ENCODE measurements at regions not wholly inside any gene's neighbourhood (a gene's known extent, or its start where the extent isn't known, plus 50 kb on each side); places are given as distances from the start of the nearest gene placed in this dataset.
"Not testable (repeated sequence)": the region's sequence is repeated elsewhere in the genome, so short reads cannot be mapped to it uniquely, and the experiment has no call there.

DNA sequence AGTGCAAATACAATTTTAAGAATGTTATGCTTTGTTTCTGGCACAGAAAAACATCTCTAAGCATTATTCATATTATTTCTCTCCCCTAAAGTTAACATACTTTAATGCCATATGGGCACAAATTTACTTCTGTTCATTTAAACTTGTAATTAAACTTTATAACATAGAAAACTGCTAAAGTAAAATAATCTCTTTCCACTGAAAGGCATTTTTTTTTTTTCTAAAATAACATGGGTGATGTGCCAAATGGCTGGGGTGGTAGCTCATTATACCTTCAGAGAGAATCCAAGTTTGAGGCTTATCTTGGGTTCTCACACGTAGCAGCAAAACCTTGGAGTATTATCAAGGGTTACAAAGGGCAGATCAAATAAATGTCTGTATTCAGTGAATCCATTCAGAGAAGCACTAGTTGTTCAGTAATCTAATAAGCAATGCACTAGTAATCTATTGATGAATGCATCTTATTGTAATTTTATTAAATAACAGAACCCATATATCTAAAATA is 257.6 kb upstream of the POU5F2 start:
- H3K4me3 ChIP-seq = no peak overlapping the region
- no peak for DNase-seq (ENCODE audit: low spot score)
- TF ChIP-seq, protein P1, sequence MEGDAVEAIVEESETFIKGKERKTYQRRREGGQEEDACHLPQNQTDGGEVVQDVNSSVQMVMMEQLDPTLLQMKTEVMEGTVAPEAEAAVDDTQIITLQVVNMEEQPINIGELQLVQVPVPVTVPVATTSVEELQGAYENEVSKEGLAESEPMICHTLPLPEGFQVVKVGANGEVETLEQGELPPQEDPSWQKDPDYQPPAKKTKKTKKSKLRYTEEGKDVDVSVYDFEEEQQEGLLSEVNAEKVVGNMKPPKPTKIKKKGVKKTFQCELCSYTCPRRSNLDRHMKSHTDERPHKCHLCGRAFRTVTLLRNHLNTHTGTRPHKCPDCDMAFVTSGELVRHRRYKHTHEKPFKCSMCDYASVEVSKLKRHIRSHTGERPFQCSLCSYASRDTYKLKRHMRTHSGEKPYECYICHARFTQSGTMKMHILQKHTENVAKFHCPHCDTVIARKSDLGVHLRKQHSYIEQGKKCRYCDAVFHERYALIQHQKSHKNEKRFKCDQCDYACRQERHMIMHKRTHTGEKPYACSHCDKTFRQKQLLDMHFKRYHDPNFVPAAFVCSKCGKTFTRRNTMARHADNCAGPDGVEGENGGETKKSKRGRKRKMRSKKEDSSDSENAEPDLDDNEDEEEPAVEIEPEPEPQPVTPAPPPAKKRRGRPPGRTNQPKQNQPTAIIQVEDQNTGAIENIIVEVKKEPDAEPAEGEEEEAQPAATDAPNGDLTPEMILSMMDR (IDR thresholded peaks at IDR 0.05) = no peak
- H3K27ac ChIP-seq = no peak overlapping the region

DNA sequence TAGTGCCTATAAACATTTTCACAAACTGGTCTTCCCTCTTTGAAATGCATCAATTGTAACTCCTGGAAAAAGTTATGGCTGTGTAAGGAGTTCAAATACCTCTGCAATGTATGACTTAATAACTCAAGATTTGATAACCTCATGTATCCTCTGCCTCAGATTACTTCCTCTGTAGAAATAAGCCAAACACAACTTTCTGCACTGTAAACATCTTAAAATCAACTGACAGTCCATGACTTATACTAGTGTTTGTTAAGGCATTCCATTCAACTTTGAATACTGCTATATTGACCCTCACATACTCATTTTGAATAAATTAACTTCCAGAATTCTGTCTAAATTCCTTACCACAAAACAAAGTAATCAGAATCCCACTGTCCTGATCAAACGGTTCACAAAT is 256.2 kb upstream of the POU5F2 start:
- TF ChIP-seq, protein P1 (IDR thresholded peaks at IDR 0.05) = no peak
- no peak for DNase-seq (ENCODE audit: low spot score)
- H3K27ac ChIP-seq = no peak overlapping the region
- no peak overlapping the region for H3K4me3 ChIP-seq

DNA sequence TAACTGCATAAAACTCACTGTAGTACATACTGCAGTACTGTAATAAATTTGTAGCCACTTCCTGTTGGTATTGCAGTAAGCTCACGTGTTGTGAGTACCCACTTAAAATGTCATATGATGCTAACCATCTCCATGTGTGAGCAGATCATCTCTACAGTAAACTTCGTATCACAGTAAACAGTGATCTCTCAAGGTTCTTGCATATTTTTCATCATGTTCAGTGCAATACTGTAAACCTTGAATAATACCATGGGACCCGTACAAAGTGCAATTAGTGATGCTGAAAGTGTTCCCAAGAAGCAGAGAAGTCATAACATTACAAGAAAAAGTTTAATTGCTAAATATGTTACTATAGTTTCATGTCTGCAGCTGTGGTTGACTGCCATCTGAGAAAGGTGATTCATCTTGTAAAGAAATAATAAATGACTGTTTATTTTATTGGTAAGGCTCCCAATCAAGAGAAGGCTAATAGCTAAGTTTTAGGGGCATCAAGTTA is 253.8 kb upstream of the POU5F2 start:
- Histone ChIP-seq H3K27ac (no peak overlapping the region), H3K4me3 (no peak overlapping the region)
- DNase-seq (ENCODE audit: low spot score) = no peak
- TF ChIP-seq, protein P1 (IDR thresholded peaks at IDR 0.05) = no peak

DNA sequence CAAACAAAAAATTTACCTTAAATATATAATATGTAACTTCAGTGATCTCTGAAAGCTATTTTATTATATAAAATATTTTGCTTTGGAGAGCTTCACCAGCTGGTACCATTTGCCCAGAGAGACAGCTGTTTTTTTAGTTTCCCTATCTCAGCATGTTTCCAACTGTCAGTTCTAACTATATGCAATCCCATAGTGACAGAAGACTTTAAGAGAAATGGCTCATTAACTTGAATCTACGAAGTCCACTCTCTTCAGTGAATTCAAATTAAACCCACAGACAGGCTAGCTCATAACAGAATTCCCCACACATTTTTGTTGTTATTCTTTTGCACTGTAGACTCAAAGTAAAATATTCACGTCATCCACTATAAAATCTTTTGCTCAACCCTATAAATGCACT is 251.8 kb upstream of the POU5F2 start:
- DNase-seq (ENCODE audit: low spot score) = no peak
- no peak overlapping the region for H3K27ac ChIP-seq
- TF ChIP-seq, protein P1 (IDR thresholded peaks at IDR 0.05) = no peak
- H3K4me3 ChIP-seq = no peak overlapping the region

DNA sequence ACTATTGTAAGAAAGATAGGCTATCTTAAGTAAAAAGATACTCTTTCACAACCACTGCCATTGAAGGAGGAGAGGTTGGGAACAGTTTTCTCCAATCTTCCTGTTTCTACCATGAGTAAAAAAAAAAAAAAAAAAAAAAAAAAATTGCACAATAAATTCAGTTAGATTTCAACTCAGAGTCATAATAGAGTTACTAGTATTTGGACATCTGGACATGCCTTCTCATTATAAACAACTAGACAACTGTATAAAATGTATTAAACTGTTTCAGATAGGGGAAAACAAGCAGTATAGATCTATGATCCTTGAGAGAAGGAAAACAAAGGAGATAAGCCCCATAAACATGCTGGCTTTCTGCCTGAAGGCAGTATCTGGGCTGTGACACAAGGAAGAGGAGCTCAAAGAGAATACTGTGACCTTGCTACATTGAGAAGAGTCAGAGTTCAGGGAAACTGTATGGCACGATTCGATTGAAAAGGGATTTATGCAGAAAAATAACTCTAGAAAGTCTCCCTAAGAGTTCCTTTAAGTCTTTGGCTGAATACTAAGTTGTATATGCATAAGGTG is 249.2 kb upstream of the POU5F2 start:
- TF ChIP-seq, protein P1 (IDR thresholded peaks at IDR 0.05) = no peak
- Histone ChIP-seq H3K4me3 (no peak overlapping the region), H3K27ac (no peak overlapping the region)
- no peak for DNase-seq (ENCODE audit: low spot score)

DNA sequence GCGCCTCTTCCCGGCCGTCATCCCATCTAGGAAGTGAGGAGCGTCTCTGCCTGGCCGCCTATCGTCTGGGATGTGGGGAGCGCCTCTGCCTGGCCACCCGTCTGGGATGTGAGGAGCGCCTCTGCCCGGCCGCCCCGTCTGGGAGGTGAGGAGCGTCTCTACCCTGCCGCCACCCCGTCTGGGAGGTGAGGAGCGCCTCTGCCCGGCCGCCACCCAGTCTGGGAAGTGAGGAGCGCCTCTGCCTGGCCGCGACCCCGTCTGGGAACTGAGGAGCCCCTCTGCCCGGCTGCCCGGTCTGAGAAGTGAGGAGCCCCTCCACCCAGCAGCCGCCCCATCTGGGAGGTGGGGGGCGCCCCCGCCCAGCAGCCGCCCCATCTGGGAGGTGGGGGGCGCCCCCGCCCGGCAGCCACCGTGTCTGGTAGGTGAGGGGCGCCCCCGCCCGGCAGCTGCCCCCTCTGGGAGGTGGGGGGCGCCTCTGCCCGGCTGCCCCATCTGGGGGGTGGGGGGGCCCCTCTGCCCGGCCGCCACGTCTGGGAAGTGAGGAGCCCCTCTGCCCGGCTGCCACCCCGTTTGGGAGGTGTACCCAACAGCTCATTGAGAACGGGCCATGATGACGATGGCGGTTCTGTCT is 244.7 kb upstream of the POU5F2 start:
- DNase-seq (ENCODE audit: low spot score); H3K4me3 ChIP-seq; H3K27ac ChIP-seq: not testable (repeated sequence)

DNA sequence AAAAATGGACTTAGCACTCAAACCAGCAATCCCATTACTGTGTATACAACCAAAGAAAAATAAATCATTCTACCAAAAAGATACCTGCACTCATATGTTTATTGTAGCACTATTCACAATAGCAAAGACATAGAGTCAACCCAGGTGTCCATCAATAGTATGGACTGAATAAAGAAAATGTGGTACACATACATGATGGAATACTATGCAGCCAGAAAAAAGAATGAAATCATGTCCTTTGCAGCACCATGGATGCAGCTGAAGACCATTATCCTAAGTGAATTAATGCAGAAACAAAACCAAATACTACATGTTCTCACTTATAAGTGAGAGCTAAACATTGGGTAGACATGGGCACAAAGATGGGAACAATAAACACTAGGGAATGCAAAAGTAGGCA is 236.8 kb upstream of the POU5F2 start:
- no peak overlapping the region for H3K4me3 ChIP-seq
- TF ChIP-seq, protein P1 (IDR thresholded peaks at IDR 0.05) = no peak
- no peak overlapping the region for H3K27ac ChIP-seq
- no peak for DNase-seq (ENCODE audit: low spot score)
